MV-4-11 (cell line): ENCODE measurements at regions not wholly inside any gene's neighbourhood (a gene's known extent, or its start where the extent isn't known, plus 50 kb on each side); places are given as distances from the start of the nearest gene placed in this dataset.

Experiments used
- DNase-seq: peaks from one replicate; lab custom pipeline; 2025; lab: John Stamatoyannopoulos, UW

DNA sequence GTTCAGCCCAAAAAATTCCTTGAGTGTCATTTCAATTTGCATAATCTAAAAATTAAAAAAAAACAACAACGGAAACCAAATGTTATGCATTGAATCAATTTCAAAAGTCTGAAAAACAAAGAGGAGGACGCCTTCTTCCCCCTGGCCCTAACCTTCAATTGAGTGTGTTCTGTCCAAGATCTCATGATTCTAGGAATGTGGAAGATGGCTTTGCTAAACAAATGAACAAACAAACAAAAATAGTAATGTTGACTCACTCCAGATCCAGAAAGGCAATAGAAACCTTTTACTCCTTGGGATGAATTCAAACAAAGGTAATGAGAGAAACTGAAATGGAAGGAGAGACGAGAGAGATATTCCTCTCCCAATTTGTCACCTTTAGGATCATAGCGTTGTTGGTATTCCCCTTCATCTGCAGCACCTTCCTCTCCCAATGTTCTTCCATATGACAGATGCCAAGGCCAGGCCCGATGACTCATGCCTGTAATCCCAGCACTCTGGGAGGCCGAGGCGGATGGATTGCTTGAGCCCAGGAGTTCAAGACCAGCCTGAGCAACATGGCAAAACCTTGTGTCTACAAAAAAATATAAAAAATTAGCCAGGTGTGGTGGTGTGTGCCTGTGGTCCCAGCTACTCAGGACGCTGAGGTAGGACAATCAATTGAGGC is 109.2 kb upstream of the ADGRF1 start:
- DNase-seq: no peak

GRCh38 chr6:47149554-47149953 is 107.4 kb upstream of the ADGRF1 start:
- no peak for DNase-seq

GRCh38 chr6:47149066-47149465 is 106.9 kb upstream of the ADGRF1 start:
- no peak for DNase-seq

DNA sequence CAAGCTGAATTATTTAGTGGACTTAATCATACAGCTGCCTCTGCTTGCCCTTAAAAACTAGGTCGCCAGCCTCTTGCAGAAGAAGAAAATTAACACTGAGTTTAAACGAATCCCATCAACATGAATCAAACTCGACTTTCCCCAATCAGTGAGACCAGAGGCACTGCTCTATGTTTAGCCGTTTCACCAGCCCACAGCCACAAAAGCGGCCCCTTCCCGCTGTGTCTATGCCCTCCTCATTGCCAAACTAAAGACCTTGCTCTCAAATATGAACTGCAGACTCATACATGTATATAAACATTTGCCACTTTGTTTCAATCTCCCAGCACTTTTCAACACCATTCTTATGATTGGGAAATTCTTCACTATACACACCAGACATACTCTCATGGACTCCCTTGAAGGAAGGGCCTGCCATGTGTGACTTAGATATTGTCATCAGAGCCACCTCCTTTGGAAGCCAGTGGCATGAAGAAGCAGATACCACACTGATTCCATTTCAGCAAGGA is 105.8 kb upstream of the ADGRF1 start:
- DNase-seq: peak; percentile 16

DNA sequence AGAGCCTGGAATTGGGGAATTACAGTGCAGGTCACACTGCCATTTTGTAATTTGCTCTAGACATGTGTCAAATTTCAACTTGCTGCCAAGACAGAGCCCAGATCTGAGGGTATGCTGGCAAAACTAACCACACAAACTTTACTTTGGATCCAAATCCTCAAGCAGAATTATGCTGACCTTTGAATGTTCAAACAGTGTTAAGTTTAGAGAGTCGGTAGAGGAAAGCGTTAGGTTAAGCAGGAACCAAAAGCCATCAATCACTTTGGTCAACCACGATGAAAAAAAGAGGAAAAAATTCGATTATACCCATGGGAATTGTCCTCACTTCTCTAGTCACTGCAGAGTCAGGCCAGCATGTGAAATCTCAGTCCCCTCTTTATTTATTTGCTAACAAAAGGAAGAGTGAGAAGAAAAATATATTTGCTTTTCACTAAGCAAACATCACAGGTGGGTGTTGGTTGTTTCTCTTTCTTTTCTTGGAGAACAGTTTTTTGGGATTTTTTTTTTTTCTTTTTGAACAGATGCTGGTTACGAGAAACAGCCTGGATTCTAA is 105.1 kb upstream of the ADGRF1 start:
- no peak for DNase-seq

DNA sequence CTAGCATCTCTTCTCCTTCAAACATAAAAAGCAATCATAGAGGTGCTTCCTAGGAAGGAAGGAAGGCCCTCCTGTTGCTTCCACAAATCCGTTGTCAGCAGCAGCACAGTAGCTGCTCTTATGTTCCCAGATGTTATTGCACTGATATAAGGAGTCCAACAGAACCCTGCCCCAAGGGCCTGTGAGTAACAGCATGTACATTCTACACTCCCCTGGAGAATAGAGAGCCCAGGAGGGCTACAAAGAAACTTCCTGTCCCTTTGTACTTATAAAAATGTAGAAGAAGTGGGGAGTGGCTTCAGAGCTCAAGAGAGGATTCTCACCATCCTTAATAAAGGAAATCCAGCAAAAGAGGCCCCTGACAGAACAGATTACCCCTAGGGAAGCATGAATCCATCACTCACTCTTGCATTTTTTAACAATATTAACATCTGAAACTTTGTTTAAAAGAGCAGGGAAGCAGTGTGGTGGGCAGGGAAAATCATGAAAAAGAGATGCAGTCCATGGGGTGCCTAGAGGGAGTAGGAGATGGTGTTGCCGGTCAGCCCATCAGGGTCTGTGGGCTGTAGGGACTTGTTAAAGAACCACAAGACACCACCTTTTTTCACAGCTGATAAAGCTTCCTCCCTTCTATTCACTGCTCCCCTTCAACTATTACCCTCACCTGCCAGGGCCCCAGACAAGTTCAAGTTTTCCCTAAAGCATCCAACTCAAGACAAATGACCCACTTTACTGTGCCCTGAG is 104.5 kb upstream of the ADGRF1 start:
- no peak for DNase-seq

DNA sequence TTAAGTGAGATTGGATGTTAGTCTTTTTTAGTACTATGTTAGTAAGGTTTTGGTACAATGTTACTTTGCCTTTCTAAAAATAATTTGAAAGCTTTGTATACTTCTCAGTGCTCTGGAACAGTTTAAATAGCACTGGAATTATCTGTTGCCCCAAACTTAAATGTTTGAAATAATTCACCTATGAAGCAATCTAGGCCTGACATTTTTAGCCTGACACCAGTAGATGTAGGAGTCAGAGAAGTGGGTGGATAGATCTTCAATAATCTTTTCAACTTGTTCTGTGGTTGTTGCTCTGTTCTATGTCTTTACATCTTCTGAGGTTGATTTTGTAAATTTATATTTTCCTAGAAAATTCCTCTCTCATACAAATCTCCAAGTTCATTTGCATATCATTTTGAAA is 103.1 kb upstream of the ADGRF1 start:
- DNase-seq: no peak

DNA sequence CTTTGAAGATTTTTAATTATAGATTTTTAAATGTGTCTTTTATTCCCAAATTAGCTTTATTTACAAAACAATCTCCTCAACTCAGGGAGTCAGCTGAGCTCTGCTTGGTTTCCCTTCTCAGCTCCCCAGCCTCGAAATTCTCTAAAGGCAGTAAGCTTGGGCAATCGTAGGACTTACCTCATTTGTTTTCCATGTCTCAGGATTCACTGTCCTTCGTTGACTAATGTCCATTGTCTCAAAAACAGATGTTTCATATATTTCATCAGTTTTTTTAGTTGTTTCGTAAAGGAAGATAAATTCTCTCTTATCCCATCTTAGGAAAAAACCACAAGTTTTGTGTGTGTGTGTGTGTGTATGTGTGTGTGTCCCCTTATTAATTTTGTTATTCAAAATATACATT is 102.2 kb upstream of the ADGRF1 start:
- peak; percentile 78 for DNase-seq

GRCh38 chr6:47141963-47142362 is 99.8 kb upstream of the ADGRF1 start:
- DNase-seq: no peak

DNA sequence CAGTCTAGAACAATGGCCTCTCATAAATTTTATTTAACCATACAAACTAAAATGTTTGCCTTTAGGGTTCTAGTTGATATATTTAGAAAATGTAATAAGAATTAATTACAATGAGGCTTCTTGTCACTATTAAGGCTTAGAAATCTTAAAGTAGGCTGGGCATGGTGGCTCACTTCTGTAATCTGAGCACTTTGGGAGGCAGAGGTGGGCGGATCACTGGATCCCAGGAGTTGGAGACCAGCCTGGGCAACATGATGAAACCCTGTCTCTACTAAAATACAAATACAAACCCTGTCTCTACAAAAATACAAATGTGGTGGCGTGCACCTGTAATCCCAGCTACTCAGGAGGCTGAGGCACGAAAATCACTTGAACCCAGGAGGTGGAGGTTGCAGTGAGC is 99.0 kb upstream of the ADGRF1 start:
- DNase-seq: no peak

DNA sequence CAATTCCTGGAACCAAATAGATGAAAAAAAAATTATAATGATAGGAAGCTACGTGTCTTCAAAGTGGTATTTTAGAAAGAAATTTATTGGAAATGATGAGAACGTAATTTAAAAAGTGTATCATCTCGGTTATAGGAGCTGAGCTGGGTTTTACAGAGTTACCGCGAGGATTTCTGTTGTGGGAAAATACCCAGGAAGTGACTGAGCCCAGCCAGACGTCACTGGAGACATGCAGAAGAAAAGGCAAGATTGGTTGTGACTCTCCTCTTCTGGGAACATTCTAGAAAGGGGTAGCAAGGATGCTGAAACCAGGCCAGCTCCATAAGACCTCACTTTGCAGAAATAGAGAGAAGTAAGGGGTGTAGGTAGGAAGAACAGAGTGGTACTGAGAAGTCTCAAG is 95.9 kb upstream of the ADGRF1 start:
- DNase-seq: no peak

- DNase-seq: no peak
These were observed 94.9 kb upstream of the ADGRF1 start for GRCh38 chr6:47137073-47137472.

DNA sequence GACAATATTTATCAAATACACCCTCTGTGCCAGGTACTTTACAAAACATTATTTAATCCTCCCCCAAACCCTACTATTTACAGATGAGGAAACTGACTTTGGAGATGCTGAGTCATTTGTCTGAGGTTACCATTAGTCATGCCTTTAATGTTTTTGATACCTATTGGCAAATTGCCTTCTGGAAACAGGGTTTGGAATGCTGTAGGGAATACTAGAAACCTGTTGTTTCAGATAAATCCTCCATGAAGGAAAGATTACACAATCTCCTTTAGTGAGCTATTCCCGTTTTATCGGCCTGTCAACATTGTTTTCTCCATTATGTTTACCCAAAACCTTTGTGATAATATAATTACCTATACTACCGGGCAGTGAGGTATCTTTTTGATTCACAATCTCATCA is 93.6 kb upstream of the ADGRF1 start:
- no peak for DNase-seq

- peak; percentile 94 for DNase-seq
These were observed 92.5 kb upstream of the ADGRF1 start for GRCh38 chr6:47134476-47135189.

GRCh38 chr6:47133230-47134000 is 91.3 kb upstream of the ADGRF1 start:
- DNase-seq: no peak

DNA sequence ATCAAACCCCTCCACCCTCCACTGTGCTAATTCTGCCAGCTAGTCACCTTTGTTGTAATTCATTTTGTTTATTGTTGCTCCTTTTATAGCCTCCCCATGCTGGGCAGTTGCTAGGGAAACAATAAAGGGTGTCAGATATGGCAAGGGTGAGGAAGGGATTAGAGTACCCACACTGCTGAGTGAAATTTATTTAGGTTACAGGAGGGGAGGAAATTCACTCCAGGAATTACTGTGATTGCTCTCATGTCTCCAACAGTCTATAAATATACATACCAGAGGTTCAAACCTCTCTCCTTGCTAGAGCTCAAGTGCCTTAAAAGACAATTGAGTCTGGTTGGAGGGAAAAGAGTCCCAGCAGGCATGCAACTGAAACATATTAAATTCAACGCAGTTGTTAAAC is 90.6 kb upstream of the ADGRF1 start:
- DNase-seq: no peak

- DNase-seq: no peak
These were observed 89.6 kb upstream of the ADGRF1 start for GRCh38 chr6:47131773-47132172.

DNA sequence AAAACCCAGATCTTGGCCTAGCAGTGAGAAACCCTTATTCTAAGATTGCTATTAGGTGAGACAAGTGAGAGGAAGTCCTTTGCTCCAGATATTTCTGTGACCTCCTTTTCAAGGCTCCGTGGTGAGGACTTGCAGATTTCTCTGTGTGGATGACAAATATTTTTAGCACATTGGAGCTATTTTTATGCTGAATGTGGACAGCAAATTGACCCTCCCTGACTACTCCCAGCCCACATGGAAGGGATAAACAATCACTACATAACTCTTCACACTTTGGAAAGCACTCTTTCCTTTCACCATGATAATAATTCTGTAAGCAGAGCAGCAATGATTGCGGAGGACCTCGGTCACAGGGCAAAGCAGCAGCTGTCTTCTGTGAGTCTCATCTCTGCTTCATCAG is 88.0 kb upstream of the ADGRF1 start:
- no peak for DNase-seq

DNA sequence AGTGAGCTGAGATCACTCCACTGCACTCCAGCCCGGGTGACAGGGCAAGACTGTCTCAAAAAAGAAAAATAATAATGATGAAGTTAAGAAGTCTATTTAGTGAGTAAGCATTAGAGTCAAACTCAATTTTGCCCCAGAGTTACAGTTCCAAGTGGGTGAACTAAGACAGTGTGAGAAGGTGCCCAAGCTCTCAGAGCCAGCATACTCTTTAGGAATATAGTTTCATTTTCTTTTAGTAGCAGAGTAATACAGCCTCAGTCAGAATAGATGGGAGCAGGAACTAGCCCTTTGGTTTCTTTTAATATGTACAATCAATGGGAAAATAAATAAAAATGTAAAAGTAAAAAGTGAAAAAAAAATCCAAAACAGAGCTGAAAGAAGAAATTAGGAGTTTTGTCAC is 87.0 kb upstream of the ADGRF1 start:
- DNase-seq: no peak

- DNase-seq: no peak
These were observed 84.7 kb upstream of the ADGRF1 start for GRCh38 chr6:47126647-47127391.

- DNase-seq: peak; percentile 77
These were observed 76.5 kb upstream of the ADGRF1 start for GRCh38 chr6:47118611-47119010.
